ENCODE measurements at regions not wholly inside any gene's neighbourhood (a gene's known extent, or its start where the extent isn't known, plus 50 kb on each side); places are given as distances from the start of the nearest gene placed in this dataset.

DNA sequence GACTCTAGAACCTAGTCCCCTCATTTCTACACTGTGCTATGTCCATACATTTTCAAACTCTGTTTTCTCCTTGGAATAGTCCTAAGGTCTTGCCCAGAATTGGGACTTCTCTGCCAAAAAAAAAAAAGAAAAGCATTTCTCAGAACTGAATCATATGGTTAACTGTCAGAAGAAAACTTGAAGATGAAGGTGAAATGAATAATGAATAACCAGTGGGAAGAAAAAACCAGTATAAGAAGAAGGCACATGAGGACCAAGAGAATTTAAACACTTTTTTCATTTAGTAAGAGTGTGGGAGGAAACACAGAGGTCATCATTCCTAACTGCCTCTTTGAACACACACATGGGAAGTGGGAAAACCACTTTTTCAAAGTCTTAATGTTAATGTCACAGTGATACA, 197.7 kb downstream of the PRELID2 start:
- CTCF ChIA-PET = no interaction called here
- TF ChIP-seq, protein P1, sequence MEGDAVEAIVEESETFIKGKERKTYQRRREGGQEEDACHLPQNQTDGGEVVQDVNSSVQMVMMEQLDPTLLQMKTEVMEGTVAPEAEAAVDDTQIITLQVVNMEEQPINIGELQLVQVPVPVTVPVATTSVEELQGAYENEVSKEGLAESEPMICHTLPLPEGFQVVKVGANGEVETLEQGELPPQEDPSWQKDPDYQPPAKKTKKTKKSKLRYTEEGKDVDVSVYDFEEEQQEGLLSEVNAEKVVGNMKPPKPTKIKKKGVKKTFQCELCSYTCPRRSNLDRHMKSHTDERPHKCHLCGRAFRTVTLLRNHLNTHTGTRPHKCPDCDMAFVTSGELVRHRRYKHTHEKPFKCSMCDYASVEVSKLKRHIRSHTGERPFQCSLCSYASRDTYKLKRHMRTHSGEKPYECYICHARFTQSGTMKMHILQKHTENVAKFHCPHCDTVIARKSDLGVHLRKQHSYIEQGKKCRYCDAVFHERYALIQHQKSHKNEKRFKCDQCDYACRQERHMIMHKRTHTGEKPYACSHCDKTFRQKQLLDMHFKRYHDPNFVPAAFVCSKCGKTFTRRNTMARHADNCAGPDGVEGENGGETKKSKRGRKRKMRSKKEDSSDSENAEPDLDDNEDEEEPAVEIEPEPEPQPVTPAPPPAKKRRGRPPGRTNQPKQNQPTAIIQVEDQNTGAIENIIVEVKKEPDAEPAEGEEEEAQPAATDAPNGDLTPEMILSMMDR (IDR thresholded peaks at IDR 0.05; ENCODE audit: low read depth, low read length) = no peak
- H3K27ac ChIP-seq (ENCODE audit: low read depth, low read length) = no peak overlapping the region

DNA sequence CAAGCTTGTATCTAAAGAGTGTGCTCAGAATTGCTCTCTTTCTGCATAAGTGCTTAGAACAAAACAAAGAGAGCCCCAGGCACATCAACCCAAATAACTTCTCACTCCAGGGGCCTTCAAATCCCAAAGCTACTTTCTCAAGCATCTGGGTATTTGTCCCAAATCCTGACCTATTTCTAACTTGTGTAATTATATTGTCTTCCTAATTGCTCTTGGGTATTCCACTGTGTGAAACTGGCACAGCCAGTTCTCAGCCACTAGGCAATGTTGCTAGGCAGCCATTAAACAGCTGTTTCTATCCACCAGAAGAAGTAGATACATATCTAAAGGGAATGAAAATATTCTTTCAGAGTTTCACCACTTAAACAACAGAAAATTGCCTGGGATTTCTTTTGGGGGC, 198.8 kb downstream of the PRELID2 start:
- TF ChIP-seq, protein P1 (IDR thresholded peaks at IDR 0.05; ENCODE audit: low read depth, low read length) = no peak
- Histone ChIP-seq H3K9me3 (ENCODE audit: control insufficient read depth, insufficient read depth, low read length) (peaks cover 4% of the 10 kb centered on the region; the same call in 1 of the 2 replicates), H3K4me3 (ENCODE audit: low read depth, low read length) (no peak overlapping the region), H3K27ac (ENCODE audit: low read depth, low read length) (no peak overlapping the region), H3K27me3 (ENCODE audit: control insufficient read depth, insufficient read depth, low read length) (no peaks in the 10 kb centered on the region)
- no peak for DNase-seq (ENCODE audit: low read depth, low spot score)
- CTCF ChIA-PET = no interaction called here
- POLR2A ChIA-PET = no interaction called here

More for the DNA sequence above, 197.7 kb downstream of the PRELID2 start:
- Histone ChIP-seq H3K27me3 (ENCODE audit: control insufficient read depth, insufficient read depth, low read length) (no peaks in the 10 kb centered on the region), H3K4me3 (ENCODE audit: low read depth, low read length) (no peak overlapping the region), H3K9me3 (ENCODE audit: control insufficient read depth, insufficient read depth, low read length) (peaks cover 4% of the 10 kb centered on the region; the same call in 1 of the 2 replicates)
- POLR2A ChIA-PET = interaction anchor here (0.7 kb wide), 1 partner anchor 50 kb away, joined by 7 read pairs; no protein-coding TSS in a partner anchor
- no peak for DNase-seq (ENCODE audit: low read depth, low spot score)

DNA sequence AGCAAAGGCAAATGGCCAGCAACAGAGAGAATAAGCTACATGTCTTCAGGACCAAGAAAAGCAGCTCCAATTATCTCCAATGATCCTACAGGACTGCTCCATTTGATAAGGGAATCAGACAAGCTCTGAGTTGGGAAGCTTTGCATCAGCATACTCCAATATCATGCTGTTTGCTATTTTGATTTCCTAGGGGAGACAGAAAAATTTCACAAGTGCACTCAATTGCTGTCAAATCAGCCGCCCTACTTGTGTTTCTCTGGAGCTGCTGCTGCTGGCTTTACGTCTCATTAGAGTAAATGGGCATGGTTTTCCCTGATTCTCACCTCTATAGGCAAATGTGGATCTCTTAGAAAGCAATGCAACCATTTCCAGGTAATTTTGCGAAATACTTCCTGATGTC, 201.7 kb downstream of the PRELID2 start:
- no peak for DNase-seq (ENCODE audit: low read depth, low spot score)
- H3K27ac ChIP-seq (ENCODE audit: low read depth, low read length) = no peak overlapping the region
- no peaks in the 10 kb centered on the region for H3K27me3 ChIP-seq (ENCODE audit: control insufficient read depth, insufficient read depth, low read length)
- no peak overlapping the region for H3K4me3 ChIP-seq (ENCODE audit: low read depth, low read length)
- TF ChIP-seq, protein P1 (IDR thresholded peaks at IDR 0.05; ENCODE audit: low read depth, low read length) = no peak
- ChIA-PET POLR2A (no interaction called here), CTCF (no interaction called here)
- H3K9me3 ChIP-seq (ENCODE audit: control insufficient read depth, insufficient read depth, low read length) = no peaks in the 10 kb centered on the region

DNA sequence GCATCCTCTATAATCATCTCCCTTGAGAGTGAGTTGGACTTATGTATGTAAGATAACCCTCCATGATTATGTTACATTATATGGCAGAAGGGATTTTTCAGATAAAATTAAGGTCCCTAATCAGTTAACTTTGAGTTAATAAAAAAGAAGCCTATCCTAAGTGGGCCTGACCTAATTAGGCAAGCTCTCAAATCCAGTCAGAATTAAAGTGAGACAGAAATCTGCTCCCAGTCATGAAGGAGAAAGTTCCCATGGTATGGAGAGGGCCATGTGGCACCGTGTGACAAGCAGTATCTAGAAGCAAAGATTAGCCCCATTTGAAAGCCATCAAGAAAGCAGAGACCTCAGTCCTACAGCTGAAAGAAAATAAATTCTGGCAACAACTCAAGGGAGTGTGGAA, 202.4 kb downstream of the PRELID2 start:
- Histone ChIP-seq H3K9me3 (ENCODE audit: control insufficient read depth, insufficient read depth, low read length) (no peaks in the 10 kb centered on the region), H3K27ac (ENCODE audit: low read depth, low read length) (no peak overlapping the region), H3K27me3 (ENCODE audit: control insufficient read depth, insufficient read depth, low read length) (no peaks in the 10 kb centered on the region), H3K4me3 (ENCODE audit: low read depth, low read length) (no peak overlapping the region)
- POLR2A ChIA-PET = no interaction called here
- no peak for DNase-seq (ENCODE audit: low read depth, low spot score)
- CTCF ChIA-PET = no interaction called here
- TF ChIP-seq, protein P1 (IDR thresholded peaks at IDR 0.05; ENCODE audit: low read depth, low read length) = no peak

DNA sequence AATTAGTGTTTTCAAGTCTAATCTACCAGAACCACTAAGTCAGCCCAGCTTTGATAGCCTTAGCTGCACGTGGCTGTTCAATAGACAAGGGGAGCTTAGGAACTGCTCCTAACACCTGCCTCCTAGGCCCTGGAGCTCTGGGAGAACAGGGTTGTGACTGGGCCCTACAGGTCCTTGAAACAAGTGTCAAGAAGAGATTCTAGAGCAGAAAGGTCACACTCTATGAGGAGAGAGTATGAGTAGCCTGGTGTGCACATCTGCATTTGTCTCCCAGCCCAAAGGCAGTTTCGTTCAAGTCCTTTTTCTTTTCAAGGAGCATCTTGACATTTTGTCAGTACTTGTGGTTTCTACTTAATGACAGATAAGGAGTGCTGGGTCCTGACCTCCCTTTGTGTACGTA, 206.1 kb downstream of the PRELID2 start:
- no peak for DNase-seq (ENCODE audit: low read depth, low spot score)

More for the DNA sequence above, 206.1 kb downstream of the PRELID2 start:
- ChIA-PET CTCF (no interaction called here), POLR2A (no interaction called here)
- Histone ChIP-seq H3K27ac (ENCODE audit: low read depth, low read length) (no peak overlapping the region), H3K27me3 (ENCODE audit: control insufficient read depth, insufficient read depth, low read length) (no peaks in the 10 kb centered on the region), H3K4me3 (ENCODE audit: low read depth, low read length) (no peak overlapping the region), H3K9me3 (ENCODE audit: control insufficient read depth, insufficient read depth, low read length) (peaks cover under 1% of the 10 kb centered on the region; the same call in 1 of the 2 replicates)
- TF ChIP-seq, protein P1 (IDR thresholded peaks at IDR 0.05; ENCODE audit: low read depth, low read length) = no peak

Data from AG04450 (cell line).